MM.1S (cell line): ENCODE measurements at regions not wholly inside any gene's neighbourhood (a gene's known extent, or its start where the extent isn't known, plus 50 kb on each side); places are given as distances from the start of the nearest gene placed in this dataset.
A peak's percentile ranks its signal among the peaks of the same experiment; 100 is the strongest.

Experiments used
- DNase-seq: peaks from one replicate; pipeline ENCODE4 v3.0.0-alpha.2; 2015
- H2AFZ ChIP-seq: fragments of 300-600 bp; sonication (generic); 2 replicates; pipeline ENCODE4 v1.6.0; 2016; ENCODE audit warnings: antibody characterized with exemption, low read length
- H3F3A ChIP-seq: fragments of 300-600 bp; sonication (generic); 2 replicates; pipeline ENCODE4 v1.6.1; 2016; ENCODE audit warnings: mild to moderate bottlenecking, antibody characterized with exemption, low read length, moderate library complexity, mixed read lengths; ENCODE audit not compliant: insufficient read depth
- H3K27ac ChIP-seq: fragments of 300-600 bp; sonication (generic); 2 replicates; pipeline ENCODE4 v1.5.1; 2016; ENCODE audit warnings: mild to moderate bottlenecking, low read length
- H3K27me3 ChIP-seq: fragments of 300-600 bp; sonication (generic); replicated peaks from 2 replicates; pipeline ENCODE4 v1.6.0; 2016; ENCODE audit warnings: low read length; ENCODE audit not compliant: insufficient read depth
- H3K36me3 ChIP-seq: fragments of 300-600 bp; sonication (generic); replicated peaks from 2 replicates; pipeline ENCODE4 v1.6.1; 2016; ENCODE audit warnings: mild to moderate bottlenecking, low read length, mixed read lengths; ENCODE audit not compliant: insufficient read depth
- H3K4me1 ChIP-seq: fragments of 300-600 bp; sonication (generic); 2 replicates; pipeline ENCODE4 v1.6.1; 2016; ENCODE audit warnings: low read length, mixed read lengths
- H3K4me2 ChIP-seq: fragments of 300-600 bp; sonication (generic); 2 replicates; pipeline ENCODE4 v1.6.0; 2016; ENCODE audit warnings: low read depth, low read length
- H3K4me3 ChIP-seq: fragments of 300-600 bp; sonication (generic); 2 replicates; pipeline ENCODE4 v1.5.1; 2016; ENCODE audit warnings: low read length, mixed read lengths
- H3K79me2 ChIP-seq: fragments of 300-600 bp; sonication (generic); 2 replicates; pipeline ENCODE4 v1.6.1; 2016; ENCODE audit warnings: mixed run types, low read length, mixed read lengths
- H3K9ac ChIP-seq: fragments of 300-600 bp; sonication (generic); 2 replicates; pipeline ENCODE4 v1.6.1; 2016; ENCODE audit warnings: low read length, mixed read lengths
- H3K9me2 ChIP-seq: fragments of 300-600 bp; sonication (generic); replicated peaks from 2 replicates; pipeline ENCODE4 v1.6.1; 2016; ENCODE audit warnings: mild to moderate bottlenecking, low read length, mixed read lengths; ENCODE audit not compliant: insufficient read depth
- H3K9me3 ChIP-seq: fragments of 300-600 bp; sonication (generic); replicated peaks from 2 replicates; pipeline ENCODE4 v1.6.1; 2016; ENCODE audit warnings: mild to moderate bottlenecking, low read length, mixed read lengths; ENCODE audit not compliant: insufficient read depth
- H4K20me1 ChIP-seq: fragments of 300-600 bp; sonication (generic); 2 replicates; pipeline ENCODE4 v1.6.1; 2016; ENCODE audit warnings: mild to moderate bottlenecking, low read length, moderate library complexity, mixed read lengths; ENCODE audit not compliant: insufficient read depth
- EZH2 ChIP-seq: fragments of 300-600 bp; sonication (generic); optimal IDR thresholded peaks from 2 replicates; pipeline ENCODE3; 2017; ENCODE audit warnings: low read depth, mild to moderate bottlenecking, antibody characterized with exemption, low read length, mixed read lengths
- EZH2phosphoT487 ChIP-seq: fragments of 300-600 bp; sonication (generic); IDR thresholded peaks from 2 replicates; pipeline ENCODE4 v1.6.1; 2018; ENCODE audit warnings: antibody characterized with exemption, low read length
- TF ChIP-seq, protein P1 (sequence below): fragments of 300-600 bp; sonication (generic); IDR thresholded peaks from 2 replicates; pipeline ENCODE4 v1.5.1; 2016; ENCODE audit warnings: antibody characterized with exemption, low read length, mixed read lengths

DNA sequence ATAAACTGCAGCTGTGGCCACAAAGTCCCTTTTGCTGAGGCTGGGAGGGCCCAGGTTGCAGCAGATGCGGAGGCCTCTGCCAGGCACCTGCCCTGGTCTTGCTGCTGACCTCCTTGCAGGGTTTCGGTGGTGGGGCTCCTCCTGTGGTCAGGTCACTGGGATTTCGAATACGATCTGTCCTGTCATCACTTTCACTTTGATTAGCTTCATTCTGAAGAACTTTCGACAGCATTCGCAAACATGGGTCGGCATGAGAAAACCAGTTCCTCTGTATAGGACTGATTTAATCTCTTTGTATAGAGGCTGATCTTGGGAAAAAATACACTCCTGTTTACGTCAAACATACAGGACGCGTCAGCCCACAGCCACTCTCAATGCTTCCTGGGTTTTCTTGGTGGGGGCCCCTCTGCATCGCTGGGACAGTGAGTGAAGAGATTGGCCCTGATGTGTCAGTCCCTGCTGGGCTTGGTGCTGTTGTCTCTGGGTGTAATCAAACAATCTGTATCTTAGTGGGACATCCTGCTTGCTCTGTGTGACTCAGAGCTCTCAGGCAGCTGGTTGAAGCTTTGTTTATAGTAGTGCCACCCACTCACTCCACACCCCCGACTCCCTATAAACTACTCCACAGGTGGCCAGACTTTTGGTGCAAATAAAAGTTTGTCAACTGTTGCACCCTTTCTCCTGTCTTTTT lies 209.4 kb upstream of the CXCR4 start:
- Histone ChIP-seq H3K9me2 (no peaks in the 10 kb centered on the region), H3K27me3 (peaks cover 69% of the 10 kb centered on the region), H3K27ac (no peak overlapping the region; the same call in 1 of the 2 replicates), H3F3A (peaks cover 14% of the 10 kb centered on the region), H3K79me2 (no peaks in the 10 kb centered on the region), H3K9ac (no peak overlapping the region), H2AFZ (no peak overlapping the region), H3K4me3 (0 out of 2 replicates have a peak overlapping the region, but pooled peaks have one; percentile 34), H3K36me3 (no peaks in the 10 kb centered on the region), H3K9me3 (no peaks in the 10 kb centered on the region), H4K20me1 (no peaks in the 10 kb centered on the region), H3K4me2 (peak overlapping the region; percentile 34), H3K4me1 (peaks cover 8% of the 10 kb centered on the region)
- DNase-seq, result peak; percentile 96
- TF ChIP-seq EZH2phosphoT487 (0 out of 2 replicates have a peak, but pooled peaks have one; percentile 62), EZH2 (no peak)

DNA sequence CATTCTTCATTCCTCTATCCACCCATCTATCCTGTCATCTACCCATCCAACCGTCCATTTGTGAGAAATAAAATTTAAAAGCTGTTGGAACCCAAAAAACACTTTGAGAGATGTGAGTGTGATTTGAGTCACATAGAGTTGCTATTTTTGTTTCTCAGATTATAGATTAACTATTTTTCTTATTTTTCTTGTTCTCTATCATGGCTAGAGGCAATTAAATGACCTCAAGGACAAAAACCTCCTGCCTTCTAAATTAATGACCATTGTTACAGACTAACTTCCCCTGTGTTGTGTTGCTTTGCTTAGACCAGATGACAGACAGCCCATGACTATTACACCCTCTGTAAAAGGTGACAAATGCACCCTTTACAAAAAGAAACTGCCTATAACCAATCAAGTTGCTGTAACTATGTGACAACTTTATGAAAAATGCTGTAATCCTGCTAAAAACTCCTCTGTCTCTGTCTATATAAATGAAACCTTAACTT lies 207.9 kb upstream of the CXCR4 start:
- Histone ChIP-seq H2AFZ (no peak overlapping the region), H3F3A (peaks cover 14% of the 10 kb centered on the region), H3K36me3 (no peaks in the 10 kb centered on the region), H3K4me2 (no peak overlapping the region), H3K4me1 (peaks cover 8% of the 10 kb centered on the region), H3K9me2 (no peaks in the 10 kb centered on the region), H3K27ac (no peak overlapping the region), H3K79me2 (no peaks in the 10 kb centered on the region), H3K9ac (no peak overlapping the region), H3K4me3 (no peak overlapping the region), H3K27me3 (peaks cover 61% of the 10 kb centered on the region), H4K20me1 (no peaks in the 10 kb centered on the region), H3K9me3 (no peaks in the 10 kb centered on the region)
- no peak for TF ChIP-seq EZH2
- no peak for TF ChIP-seq EZH2phosphoT487
- TF ChIP-seq, protein P1, sequence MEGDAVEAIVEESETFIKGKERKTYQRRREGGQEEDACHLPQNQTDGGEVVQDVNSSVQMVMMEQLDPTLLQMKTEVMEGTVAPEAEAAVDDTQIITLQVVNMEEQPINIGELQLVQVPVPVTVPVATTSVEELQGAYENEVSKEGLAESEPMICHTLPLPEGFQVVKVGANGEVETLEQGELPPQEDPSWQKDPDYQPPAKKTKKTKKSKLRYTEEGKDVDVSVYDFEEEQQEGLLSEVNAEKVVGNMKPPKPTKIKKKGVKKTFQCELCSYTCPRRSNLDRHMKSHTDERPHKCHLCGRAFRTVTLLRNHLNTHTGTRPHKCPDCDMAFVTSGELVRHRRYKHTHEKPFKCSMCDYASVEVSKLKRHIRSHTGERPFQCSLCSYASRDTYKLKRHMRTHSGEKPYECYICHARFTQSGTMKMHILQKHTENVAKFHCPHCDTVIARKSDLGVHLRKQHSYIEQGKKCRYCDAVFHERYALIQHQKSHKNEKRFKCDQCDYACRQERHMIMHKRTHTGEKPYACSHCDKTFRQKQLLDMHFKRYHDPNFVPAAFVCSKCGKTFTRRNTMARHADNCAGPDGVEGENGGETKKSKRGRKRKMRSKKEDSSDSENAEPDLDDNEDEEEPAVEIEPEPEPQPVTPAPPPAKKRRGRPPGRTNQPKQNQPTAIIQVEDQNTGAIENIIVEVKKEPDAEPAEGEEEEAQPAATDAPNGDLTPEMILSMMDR, result no peak
- no peak for DNase-seq

DNA sequence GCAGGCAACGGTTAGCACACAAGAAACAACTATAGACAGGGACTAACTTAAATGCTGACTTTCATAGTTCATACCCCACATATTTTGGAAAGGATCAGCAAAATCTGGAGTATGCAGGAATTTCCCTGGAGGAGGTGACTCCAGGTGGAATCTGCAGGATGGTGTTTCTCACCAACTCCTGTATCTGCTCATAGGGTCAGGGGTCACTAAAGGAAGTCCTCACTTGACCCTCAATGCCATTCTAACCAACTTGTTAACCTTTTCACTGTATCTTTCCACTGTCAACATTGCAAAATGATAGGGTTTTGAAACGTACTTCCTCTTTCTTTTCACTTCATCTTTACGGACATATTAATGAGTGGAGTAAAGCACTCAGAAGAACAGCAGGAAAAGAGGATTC lies 207.0 kb upstream of the CXCR4 start:
- Histone ChIP-seq H3K4me1 (peaks cover 8% of the 10 kb centered on the region), H3K27me3 (peaks cover 59% of the 10 kb centered on the region), H3K36me3 (no peaks in the 10 kb centered on the region), H3K4me3 (no peak overlapping the region), H3K4me2 (no peak overlapping the region), H3F3A (peaks cover 14% of the 10 kb centered on the region), H3K9me2 (no peaks in the 10 kb centered on the region), H3K79me2 (no peaks in the 10 kb centered on the region), H2AFZ (no peak overlapping the region), H4K20me1 (no peaks in the 10 kb centered on the region), H3K27ac (no peak overlapping the region), H3K9ac (no peak overlapping the region), H3K9me3 (no peaks in the 10 kb centered on the region)
- TF ChIP-seq, protein P1, result no peak
- TF ChIP-seq EZH2phosphoT487 (no peak), EZH2 (no peak)
- no peak for DNase-seq

DNA sequence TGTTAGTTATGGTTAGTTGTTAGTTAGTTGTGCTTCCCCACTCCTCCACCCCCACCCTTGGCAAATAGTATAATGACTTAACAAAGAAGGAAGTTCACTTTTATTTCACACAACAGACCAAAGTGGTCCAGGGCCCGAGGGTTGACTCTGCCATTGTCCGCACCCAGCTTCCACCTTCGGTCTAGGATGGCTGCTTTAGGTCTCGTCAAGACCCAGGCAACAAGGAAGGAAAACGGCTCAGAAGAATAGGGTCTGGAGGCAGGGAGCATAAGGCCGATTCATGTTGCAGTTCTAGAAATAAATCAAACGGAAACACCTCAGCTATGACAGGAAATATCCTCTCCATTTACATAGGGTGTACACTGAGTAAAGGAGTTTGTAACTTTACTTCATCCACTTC lies 206.0 kb upstream of the CXCR4 start:
- Histone ChIP-seq H3F3A (peaks cover 14% of the 10 kb centered on the region), H3K36me3 (no peaks in the 10 kb centered on the region), H3K27me3 (peaks cover 58% of the 10 kb centered on the region), H3K4me1 (peaks cover 8% of the 10 kb centered on the region), H4K20me1 (no peaks in the 10 kb centered on the region), H3K27ac (no peak overlapping the region), H3K4me3 (no peak overlapping the region), H3K79me2 (no peaks in the 10 kb centered on the region), H3K9me3 (no peaks in the 10 kb centered on the region), H2AFZ (no peak overlapping the region), H3K9ac (no peak overlapping the region), H3K4me2 (no peak overlapping the region), H3K9me2 (no peaks in the 10 kb centered on the region)
- TF ChIP-seq EZH2, result no peak
- no peak for DNase-seq
